NCI-H128 (cell line): ENCODE measurements at regions not wholly inside any gene's neighbourhood (a gene's known extent, or its start where the extent isn't known, plus 50 kb on each side); places are given as distances from the start of the nearest gene placed in this dataset.

Source experiments
- DNase-seq: peaks from one replicate; lab custom pipeline; 2025; ENCODE audit not compliant: unreplicated experiment; lab: John Stamatoyannopoulos, UW

GRCh38 chr5:67536866-67537265 lies 340.3 kb upstream of the CD180 start:
- no peak for DNase-seq

DNA sequence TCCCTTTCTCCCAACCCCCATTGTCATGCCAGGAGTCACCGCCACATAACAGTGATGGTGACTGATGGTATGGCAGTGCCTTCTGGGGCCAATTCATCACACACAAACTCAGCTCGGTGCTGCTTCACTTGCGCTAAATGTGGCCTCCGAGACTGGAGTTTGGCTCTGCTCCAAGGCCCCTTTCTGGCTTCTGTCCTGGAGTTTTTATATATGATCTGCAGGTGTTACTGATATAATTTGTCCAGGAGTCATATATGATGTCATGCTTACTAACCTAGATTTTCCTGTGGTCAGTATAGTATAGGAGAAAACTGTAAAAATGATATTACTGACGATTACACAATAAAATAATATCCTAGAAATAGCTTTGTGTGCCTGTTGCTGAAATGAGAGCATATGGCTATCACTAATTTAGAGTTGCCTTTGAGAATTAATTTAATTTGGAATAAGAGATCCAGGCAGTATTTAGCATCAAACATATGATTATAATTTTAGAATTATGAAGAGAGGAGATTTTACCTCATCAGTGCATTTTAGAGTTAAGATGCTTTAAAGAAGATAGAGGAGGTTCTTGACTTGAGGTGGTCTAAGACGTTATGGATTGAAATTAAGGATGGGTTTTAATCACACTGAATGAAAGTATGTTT lies 334.1 kb upstream of the CD180 start:
- no peak for DNase-seq

GRCh38 chr5:67528953-67529352 lies 332.4 kb upstream of the CD180 start:
- no peak for DNase-seq

DNA sequence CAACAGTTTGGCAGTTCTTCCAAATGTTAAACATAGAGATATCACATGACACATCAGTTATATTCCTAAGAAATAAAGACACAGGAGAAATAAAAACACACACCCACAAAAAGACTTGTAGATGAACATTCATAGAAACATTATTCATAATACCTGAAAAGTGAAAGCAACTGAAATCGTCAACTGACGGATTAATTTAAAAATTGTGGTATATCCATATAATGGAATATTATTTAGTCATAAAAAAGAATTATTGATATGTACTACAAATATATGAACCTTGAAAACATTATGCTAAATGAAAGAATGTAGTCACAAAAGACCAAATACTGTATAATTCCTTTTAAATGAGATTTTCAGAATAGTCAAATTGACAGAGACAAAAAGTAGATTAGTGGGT lies 330.2 kb upstream of the CD180 start:
- no peak for DNase-seq

DNA sequence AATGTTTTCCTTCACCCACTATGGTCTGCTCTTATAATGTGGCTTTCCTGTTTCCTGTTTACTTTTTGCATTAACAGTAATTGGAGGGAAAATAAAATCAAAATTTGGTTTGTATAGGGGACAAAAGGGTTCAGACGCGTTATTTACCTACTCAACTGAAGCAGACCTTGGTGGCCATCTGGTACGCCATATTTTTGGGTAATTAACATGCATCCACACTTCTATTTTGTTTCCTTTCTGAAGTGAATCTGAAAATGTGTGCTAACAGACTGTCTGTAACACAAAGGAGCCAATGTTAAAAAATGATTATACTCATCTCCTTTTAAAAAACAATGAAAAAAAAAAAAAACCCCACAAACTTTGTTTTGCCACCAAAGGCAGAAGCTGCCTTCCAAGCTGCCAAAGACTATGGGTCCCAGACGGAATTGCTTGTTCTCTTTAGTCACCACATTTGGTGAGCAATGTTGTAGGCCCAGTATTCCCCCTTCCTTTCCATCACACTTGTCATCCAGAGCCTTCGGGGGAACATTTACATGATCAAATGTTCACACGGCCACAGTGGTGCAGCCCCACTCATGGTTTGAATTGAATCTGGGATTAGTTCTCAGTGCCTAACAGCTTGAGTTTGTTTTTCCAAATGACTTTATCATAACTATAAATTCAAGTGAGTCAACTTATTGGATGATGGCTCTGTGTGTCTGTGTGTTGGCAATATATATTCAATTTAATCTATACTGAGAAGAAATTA lies 323.7 kb upstream of the CD180 start:
- DNase-seq = no peak

DNA sequence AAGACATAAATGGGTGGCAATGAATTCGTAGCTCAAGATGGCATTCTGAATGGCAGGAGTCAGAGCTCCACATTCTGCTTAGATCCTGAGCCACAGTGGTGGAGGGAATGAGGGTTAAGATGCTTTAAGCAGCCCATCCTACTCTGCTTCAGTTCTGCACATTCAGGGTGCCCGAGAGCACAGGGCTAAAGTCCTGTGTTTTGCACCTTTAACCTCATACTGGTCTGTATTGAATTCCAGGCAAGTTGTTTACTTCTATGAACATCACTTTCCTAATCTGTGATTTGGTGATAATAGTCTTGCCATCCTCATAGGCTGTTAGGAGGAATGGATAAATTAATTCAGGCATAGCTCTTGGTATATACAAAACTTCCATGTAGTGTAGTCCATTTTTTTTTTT lies 321.6 kb upstream of the CD180 start:
- DNase-seq = no peak

- DNase-seq = no peak
These were observed 320.5 kb upstream of the CD180 start for GRCh38 chr5:67516948-67517565.

- no peak for DNase-seq
These were observed 319.2 kb upstream of the CD180 start for GRCh38 chr5:67515762-67516161.

DNA sequence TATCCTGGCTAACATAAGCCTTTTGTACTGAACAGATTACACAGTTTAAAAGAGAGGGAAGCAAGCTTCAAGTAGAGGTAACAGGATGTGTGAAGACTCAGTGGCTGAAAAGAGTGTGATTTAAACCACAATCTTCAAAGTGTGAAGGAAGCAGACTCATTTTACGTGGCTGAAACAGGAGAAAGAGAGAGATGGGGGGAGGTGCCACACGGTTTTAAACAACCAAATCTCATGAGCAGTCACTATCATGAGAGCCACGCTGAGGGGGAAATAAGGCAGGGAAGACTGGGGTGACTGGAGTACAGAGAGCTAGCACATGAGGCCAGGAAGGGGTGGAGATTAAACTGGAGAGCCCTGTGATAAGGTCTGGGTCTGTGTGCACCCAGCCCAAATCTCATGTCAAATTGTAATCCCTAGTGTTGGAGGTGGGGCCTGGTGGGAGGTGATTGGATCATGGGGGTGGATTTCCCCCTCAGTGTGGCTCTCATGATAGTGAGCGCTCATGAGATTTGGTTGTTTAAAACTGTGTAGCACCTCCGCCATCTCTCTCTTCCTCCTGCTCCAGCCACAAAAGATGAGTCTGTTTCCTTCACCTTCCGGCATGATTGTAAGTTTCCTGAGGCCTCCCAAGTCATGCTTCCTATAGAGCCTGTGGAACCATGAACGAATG lies 318.6 kb upstream of the CD180 start:
- no peak for DNase-seq

GRCh38 chr5:67512758-67513157 lies 316.2 kb upstream of the CD180 start:
- no peak for DNase-seq

GRCh38 chr5:67511911-67512310 lies 315.3 kb upstream of the CD180 start:
- DNase-seq = no peak

DNA sequence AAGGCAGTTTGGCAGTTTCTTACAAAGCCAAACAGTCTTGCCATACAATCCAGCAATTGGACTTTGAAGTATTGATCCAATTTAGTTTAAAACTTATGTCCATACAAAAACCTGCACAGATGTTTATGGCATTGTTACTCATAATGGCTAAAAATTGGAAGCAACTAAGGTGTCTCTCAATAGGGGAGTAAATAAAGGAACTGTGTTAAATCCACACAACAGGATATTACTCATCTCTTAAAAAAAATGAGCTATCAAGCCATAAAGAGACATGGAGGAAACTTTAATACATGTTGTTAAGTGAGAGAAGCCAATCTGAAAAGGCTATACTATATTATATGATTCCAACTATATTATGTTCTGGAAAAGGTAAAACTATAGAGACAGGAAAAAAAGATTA lies 313.6 kb upstream of the CD180 start:
- DNase-seq = no peak

GRCh38 chr5:67509402-67510186 lies 313.0 kb upstream of the CD180 start:
- DNase-seq = no peak

- no peak for DNase-seq
These were observed 309.6 kb upstream of the CD180 start for GRCh38 chr5:67506241-67506640.

- DNase-seq = no peak
These were observed 306.4 kb upstream of the CD180 start for GRCh38 chr5:67502951-67503350.

DNA sequence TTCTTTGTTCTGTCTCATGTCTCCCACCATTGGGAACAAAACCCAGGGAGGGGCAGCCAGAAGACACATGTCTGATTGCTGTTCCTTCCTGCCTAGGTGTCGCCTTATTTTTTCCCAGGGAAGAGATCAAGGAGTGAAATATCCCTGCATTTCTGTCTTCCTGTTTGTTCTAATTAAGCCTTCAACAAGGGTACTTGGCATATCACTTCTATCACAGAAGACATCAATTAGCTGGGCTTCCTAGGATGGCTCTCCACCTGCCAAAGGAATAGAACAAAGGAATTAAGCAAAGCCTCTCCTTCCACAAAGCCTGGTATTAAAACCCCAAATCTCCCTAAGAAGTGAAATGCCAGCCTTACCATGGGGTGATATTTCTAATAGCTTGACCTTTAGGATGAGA lies 299.5 kb upstream of the CD180 start:
- no peak for DNase-seq

GRCh38 chr5:67495072-67495471 lies 298.5 kb upstream of the CD180 start:
- no peak for DNase-seq

DNA sequence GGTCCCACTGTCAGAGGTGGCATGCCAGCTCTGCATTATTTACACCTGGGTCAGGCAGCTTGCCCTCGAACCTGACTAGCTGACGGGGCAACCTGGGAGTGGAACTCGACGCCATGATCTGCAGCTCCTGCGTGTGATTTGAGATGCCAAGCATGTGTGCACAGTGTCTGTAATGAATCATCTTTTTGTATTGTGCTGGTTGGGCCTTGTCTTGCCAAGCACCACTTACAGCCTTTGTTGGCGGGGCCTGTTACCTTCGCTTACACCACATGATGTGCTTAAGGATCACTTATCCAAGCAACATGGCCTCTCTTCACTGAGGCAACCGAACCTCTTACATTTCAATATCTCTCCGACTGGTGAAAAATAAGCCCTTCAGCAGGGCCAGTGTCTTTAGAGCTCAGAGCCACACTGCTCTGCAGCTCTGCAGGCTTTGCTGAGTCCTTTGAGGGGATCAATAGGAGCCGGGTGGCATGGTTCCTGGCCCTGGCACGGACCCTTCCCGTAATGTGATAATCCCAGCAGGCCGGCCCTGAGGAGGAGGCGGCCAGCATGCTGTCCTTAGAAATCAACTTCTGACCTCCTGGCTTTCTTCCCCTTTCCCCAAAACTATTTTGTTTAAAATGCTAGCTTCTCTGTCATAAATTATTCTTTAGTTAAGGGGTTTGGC lies 297.7 kb upstream of the CD180 start:
- peak; percentile 68 for DNase-seq

DNA sequence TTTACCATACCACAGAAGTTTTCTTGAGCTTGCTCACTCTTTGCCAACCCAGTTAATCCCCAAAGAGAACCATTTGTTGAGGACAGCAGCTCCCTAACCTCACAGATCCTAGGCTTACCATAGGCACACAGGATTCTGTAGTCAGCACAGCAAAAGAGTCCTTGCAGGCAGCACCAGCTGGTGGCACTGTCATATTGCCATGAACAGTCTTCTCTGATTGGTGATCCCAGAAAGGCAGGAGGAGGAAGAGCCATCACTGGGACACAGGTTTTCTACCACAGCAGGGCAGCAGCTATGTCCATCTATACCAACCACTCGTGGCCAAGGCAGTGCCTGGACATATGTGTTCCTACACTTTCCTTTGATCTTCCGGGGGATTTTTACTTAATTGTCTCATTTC lies 297.1 kb upstream of the CD180 start:
- no peak for DNase-seq

- no peak for DNase-seq
These were observed 294.1 kb upstream of the CD180 start for GRCh38 chr5:67490543-67491321.
